ENCODE measurements at regions not wholly inside any gene's neighbourhood (a gene's known extent, or its start where the extent isn't known, plus 50 kb on each side); places are given as distances from the start of the nearest gene placed in this dataset.
A peak's percentile ranks its signal among the peaks of the same experiment; 100 is the strongest.

DNA sequence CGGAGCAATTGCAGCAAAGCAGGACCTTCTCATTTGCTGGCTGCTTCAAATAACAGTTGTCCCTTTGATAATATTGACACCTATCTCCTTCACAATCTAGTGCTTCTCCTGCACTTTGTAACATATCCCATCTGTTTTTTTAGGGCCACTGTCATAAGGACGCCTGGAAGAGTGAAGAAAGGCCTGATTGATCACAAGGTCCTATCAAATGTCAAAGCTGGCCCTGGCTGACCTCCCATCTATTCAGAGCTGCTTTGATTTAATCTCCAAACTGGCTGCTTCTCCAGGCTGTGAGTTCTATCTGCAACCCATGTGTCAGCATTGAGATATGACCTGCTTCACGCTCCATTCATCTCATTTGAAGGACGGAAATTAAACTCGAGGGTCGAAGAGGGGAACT is 601.2 kb upstream of the KCNMB2 start:
- no peak for FAIRE-seq
- intact Hi-C loops (cut with micrococcal nuclease; ENCODE audit: unreplicated experiment) = no loop called here
- TF ChIP-seq ZNF776 (CRISPR knock-in tag; IDR thresholded peaks at IDR 0.05) = no peak
- TF ChIP-seq GFI1 (CRISPR knock-in tag; IDR thresholded peaks at IDR 0.05; ENCODE audit: borderline replicate concordance) = peak; percentile 43; the same call in 1 of the 2 replicates
- 2% methylated on average over 6 of the region's 6 CpGs for WGBS (ENCODE audit: low lambda C conversion rate)
- BruUV-seq (replicated peaks) = no TSS peak
- Histone ChIP-seq H3K9ac (ENCODE audit: insufficient read depth, low read depth, low read length) (no peak overlapping the region), H4K20me1 (ENCODE audit: insufficient read depth, low read length) (no peaks in the 10 kb centered on the region), H3K36me3 (replicated peaks in 1 of 2; ENCODE audit: control insufficient read depth in 1 of 2, insufficient read depth in 2 of 2, low read length in 2 of 2) (no peaks in the 10 kb centered on the region), H3K4me2 (ENCODE audit: low read depth, low read length) (no peak overlapping the region), H3K27me3 (ENCODE audit: control insufficient read depth in 1 of 2, insufficient read depth in 2 of 2, low read length in 2 of 2) (no peaks in the 10 kb centered on the region; a peak in 1 of 5 replicates), H2AFZ (ENCODE audit: low read length) (no peak overlapping the region), H3K4me1 (ENCODE audit: insufficient read depth, low read length) (peaks cover 18% of the 10 kb centered on the region), H3K4me3 (replicated peaks in 1 of 3; ENCODE audit: insufficient read depth in 1 of 3, low read depth in 2 of 3, low read length in 3 of 3) (no peak overlapping the region), H3K79me2 (ENCODE audit: insufficient read depth, low read length) (no peaks in the 10 kb centered on the region), H3K27ac (ENCODE audit: extremely low read length, insufficient read depth, low read length) (no peak overlapping the region), H3K9me3 (ENCODE audit: low read length) (no peaks in the 10 kb centered on the region)
- peak; percentile 74 for ATAC-seq
- POLR2A ChIA-PET = no interaction called here
- CTCF ChIA-PET (ENCODE audit: low intra/inter-chr PET ratio, low total read pairs) = no interaction called here
- in situ Hi-C loops (cut with HindIII; ENCODE audit: extremely low pct_ligation_motif_present, low pct_unique_long_range_greater_than_20kb) = no loop called here
- peak; percentile 23 for DNase-seq (ENCODE audit: low spot score)

DNA sequence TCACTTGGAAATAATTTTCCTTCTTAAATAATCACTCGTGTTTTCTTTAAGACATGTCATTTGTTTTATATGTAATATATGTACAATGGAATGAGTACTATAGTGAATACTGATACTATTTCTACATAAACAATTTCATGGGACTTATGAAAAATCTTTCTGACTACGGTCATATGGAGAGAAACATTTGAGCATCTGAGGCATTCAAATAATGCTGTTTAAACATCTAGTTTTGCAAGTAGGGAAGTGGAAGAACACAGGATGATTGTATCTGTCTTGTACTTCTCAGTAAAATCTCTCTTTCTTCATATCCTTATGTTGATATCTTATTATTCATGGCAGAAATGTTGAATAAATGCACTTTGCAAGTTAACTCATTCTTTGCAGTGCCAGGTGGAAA is 599.5 kb upstream of the KCNMB2 start:
- FAIRE-seq (no peak), ATAC-seq (no peak), DNase-seq (ENCODE audit: low spot score) (no peak)
- Histone ChIP-seq H3K4me2 (ENCODE audit: low read depth, low read length) (no peak overlapping the region), H3K4me1 (ENCODE audit: insufficient read depth, low read length) (peaks cover 18% of the 10 kb centered on the region), H3K79me2 (ENCODE audit: insufficient read depth, low read length) (no peaks in the 10 kb centered on the region), H3K9ac (ENCODE audit: insufficient read depth, low read depth, low read length) (no peak overlapping the region), H3K27me3 (ENCODE audit: control insufficient read depth in 1 of 2, insufficient read depth in 2 of 2, low read length in 2 of 2) (no peaks in the 10 kb centered on the region; a peak in 1 of 5 replicates), H4K20me1 (ENCODE audit: insufficient read depth, low read length) (no peaks in the 10 kb centered on the region), H3K9me3 (ENCODE audit: low read length) (no peaks in the 10 kb centered on the region), H3K27ac (ENCODE audit: extremely low read length, insufficient read depth, low read length) (no peak overlapping the region), H2AFZ (ENCODE audit: low read length) (no peak overlapping the region), H3K36me3 (replicated peaks in 1 of 2; ENCODE audit: control insufficient read depth in 1 of 2, insufficient read depth in 2 of 2, low read length in 2 of 2) (no peaks in the 10 kb centered on the region), H3K4me3 (replicated peaks in 1 of 3; ENCODE audit: insufficient read depth in 1 of 3, low read depth in 2 of 3, low read length in 3 of 3) (no peak overlapping the region)
- intact Hi-C loops (cut with micrococcal nuclease; ENCODE audit: unreplicated experiment) (no loop called here), in situ Hi-C loops (cut with HindIII; ENCODE audit: extremely low pct_ligation_motif_present, low pct_unique_long_range_greater_than_20kb) (no loop called here)
- BruUV-seq (replicated peaks) = no TSS peak
- POLR2A ChIA-PET = no interaction called here
- CTCF ChIA-PET (ENCODE audit: low intra/inter-chr PET ratio, low total read pairs) = no interaction called here
- 61% methylated on average over 2 of the region's 2 CpGs for WGBS (ENCODE audit: low lambda C conversion rate)
- TF ChIP-seq, protein P1, sequence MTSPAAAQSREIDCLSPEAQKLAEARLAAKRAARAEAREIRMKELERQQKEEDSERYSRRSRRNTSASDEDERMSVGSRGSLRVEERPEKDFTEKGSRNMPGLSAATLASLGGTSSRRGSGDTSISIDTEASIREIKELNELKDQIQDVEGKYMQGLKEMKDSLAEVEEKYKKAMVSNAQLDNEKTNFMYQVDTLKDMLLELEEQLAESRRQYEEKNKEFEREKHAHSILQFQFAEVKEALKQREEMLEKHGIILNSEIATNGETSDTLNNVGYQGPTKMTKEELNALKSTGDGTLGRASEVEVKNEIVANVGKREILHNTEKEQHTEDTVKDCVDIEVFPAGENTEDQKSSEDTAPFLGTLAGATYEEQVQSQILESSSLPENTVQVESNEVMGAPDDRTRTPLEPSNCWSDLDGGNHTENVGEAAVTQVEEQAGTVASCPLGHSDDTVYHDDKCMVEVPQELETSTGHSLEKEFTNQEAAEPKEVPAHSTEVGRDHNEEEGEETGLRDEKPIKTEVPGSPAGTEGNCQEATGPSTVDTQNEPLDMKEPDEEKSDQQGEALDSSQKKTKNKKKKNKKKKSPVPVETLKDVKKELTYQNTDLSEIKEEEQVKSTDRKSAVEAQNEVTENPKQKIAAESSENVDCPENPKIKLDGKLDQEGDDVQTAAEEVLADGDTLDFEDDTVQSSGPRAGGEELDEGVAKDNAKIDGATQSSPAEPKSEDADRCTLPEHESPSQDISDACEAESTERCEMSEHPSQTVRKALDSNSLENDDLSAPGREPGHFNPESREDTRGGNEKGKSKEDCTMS (CRISPR knock-in tag; conservative IDR thresholded peaks at IDR 0.05) = no peak
- TF ChIP-seq SMAD1 (CRISPR knock-in tag; IDR thresholded peaks at IDR 0.05; ENCODE audit: borderline replicate concordance, low read depth) = no peak
- no peak for TF ChIP-seq PLRG1 (conservative IDR thresholded peaks at IDR 0.05)
- TF ChIP-seq, protein P2, sequence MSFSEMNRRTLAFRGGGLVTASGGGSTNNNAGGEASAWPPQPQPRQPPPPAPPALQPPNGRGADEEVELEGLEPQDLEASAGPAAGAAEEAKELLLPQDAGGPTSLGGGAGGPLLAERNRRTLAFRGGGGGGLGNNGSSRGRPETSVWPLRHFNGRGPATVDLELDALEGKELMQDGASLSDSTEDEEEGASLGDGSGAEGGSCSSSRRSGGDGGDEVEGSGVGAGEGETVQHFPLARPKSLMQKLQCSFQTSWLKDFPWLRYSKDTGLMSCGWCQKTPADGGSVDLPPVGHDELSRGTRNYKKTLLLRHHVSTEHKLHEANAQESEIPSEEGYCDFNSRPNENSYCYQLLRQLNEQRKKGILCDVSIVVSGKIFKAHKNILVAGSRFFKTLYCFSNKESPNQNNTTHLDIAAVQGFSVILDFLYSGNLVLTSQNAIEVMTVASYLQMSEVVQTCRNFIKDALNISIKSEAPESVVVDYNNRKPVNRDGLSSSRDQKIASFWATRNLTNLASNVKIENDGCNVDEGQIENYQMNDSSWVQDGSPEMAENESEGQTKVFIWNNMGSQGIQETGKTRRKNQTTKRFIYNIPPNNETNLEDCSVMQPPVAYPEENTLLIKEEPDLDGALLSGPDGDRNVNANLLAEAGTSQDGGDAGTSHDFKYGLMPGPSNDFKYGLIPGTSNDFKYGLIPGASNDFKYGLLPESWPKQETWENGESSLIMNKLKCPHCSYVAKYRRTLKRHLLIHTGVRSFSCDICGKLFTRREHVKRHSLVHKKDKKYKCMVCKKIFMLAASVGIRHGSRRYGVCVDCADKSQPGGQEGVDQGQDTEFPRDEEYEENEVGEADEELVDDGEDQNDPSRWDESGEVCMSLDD (CRISPR knock-in tag; IDR thresholded peaks at IDR 0.05; ENCODE audit: borderline replicate concordance) = no peak
- no peak for TF ChIP-seq ZNF660 (CRISPR knock-in tag; IDR thresholded peaks at IDR 0.05; ENCODE audit: borderline replicate concordance, low read depth)
- TF ChIP-seq THYN1 (CRISPR knock-in tag; IDR thresholded peaks at IDR 0.05; ENCODE audit: borderline replicate concordance, low read depth) = no peak
- no peak for TF ChIP-seq ZNF446 (CRISPR knock-in tag; IDR thresholded peaks at IDR 0.05)
- no peak for TF ChIP-seq ATF7 (IDR thresholded peaks at IDR 0.05)
- TF ChIP-seq ATF7 (CRISPR knock-in tag; IDR thresholded peaks at IDR 0.05) = no peak
- TF ChIP-seq, protein P3, sequence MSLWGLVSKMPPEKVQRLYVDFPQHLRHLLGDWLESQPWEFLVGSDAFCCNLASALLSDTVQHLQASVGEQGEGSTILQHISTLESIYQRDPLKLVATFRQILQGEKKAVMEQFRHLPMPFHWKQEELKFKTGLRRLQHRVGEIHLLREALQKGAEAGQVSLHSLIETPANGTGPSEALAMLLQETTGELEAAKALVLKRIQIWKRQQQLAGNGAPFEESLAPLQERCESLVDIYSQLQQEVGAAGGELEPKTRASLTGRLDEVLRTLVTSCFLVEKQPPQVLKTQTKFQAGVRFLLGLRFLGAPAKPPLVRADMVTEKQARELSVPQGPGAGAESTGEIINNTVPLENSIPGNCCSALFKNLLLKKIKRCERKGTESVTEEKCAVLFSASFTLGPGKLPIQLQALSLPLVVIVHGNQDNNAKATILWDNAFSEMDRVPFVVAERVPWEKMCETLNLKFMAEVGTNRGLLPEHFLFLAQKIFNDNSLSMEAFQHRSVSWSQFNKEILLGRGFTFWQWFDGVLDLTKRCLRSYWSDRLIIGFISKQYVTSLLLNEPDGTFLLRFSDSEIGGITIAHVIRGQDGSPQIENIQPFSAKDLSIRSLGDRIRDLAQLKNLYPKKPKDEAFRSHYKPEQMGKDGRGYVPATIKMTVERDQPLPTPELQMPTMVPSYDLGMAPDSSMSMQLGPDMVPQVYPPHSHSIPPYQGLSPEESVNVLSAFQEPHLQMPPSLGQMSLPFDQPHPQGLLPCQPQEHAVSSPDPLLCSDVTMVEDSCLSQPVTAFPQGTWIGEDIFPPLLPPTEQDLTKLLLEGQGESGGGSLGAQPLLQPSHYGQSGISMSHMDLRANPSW (CRISPR knock-in tag; IDR thresholded peaks at IDR 0.05; ENCODE audit: borderline replicate concordance) = no peak
